Kidney (tissue), 13 donors: ENCODE measurements at regions not wholly inside any gene's neighbourhood (a gene's known extent, or its start where the extent isn't known, plus 50 kb on each side); places are given as distances from the start of the nearest gene placed in this dataset.

Source experiments
- DNase-seq, 5 donors: peaks; one replicate each; pipeline ENCODE4 v3.0.0-alpha.2; 2013 to 2020
- FAIRE-seq: peaks from 2 replicates; lab custom pipeline; 2012; peaks lifted over from hg19 to GRCh38; lab: Jason Lieb, UNC
- H3K27ac ChIP-seq, 2 donors: one replicate each; pipeline ENCODE4 v1.7.0; 2013; ENCODE audit warnings: low read depth in 2 of 2, low read length in 2 of 2, inconsistent platforms in 1 of 2
- H3K27me3 ChIP-seq: one replicate; pipeline ENCODE4 v1.7.1; 2013; ENCODE audit warnings: low read length, inconsistent platforms; ENCODE audit not compliant: control insufficient read depth, insufficient read depth
- H3K36me3 ChIP-seq, 3 donors: one replicate each; pipeline versions ENCODE4 v1.7.0 to v1.7.1; 2013; ENCODE audit warnings: low read length in 3 of 3, control low read depth in 1 of 3, inconsistent platforms in 1 of 3; ENCODE audit not compliant: insufficient read depth in 3 of 3, control insufficient read depth in 2 of 3
- H3K4me1 ChIP-seq, 3 donors: one replicate each; pipeline versions ENCODE4 v1.7.0 to v1.7.1; 2013; ENCODE audit warnings: low read length in 3 of 3, inconsistent platforms in 1 of 3, low read depth in 1 of 3; ENCODE audit not compliant: control insufficient read depth in 2 of 3, insufficient read depth in 2 of 3
- H3K4me3 ChIP-seq, 3 donors: one replicate each; pipeline versions ENCODE4 v1.7.0 to v1.8.1; 2013; ENCODE audit warnings: low read length in 3 of 3, control low read depth in 1 of 3, inconsistent platforms in 1 of 3
- H3K9ac ChIP-seq, 3 donors: one replicate each; pipeline versions ENCODE4 v1.7.0 to v1.7.1; 2013; ENCODE audit warnings: low read length in 3 of 3, control low read depth in 1 of 3, inconsistent platforms in 1 of 3
- H3K9me3 ChIP-seq, 3 donors: one replicate each; pipeline versions ENCODE4 v1.7.0 to v1.7.1; 2013; ENCODE audit warnings: low read length in 3 of 3, control low read depth in 1 of 3, inconsistent platforms in 1 of 3; ENCODE audit not compliant: control insufficient read depth in 2 of 3, insufficient read depth in 1 of 3
- CTCF ChIP-seq: IDR thresholded peaks from 3 replicates; pipeline ENCODE4 v1.5.1; 2012; ENCODE audit warnings: mild to moderate bottlenecking, moderate library complexity, borderline replicate concordance; ENCODE audit not compliant: insufficient read depth; ENCODE audit errors: extremely low read depth
- intact Hi-C: fragments of 100-400 bp; cut with DNase I; formaldehyde crosslinking; loops from one replicate; pipeline ENCODE4 v1.11.1; 2022
- donor health status: control.
- donor health status: control.
- donor health status: control.
- donor health status: control.
- donor health status: control.
- donor health status: DM: yes; HTN: yes; CAD: no.
- donor health status: Normal renal cell carcinoma (clear cell type).

- H3K9ac ChIP-seq, result no peak overlapping the region
- no peak for TF ChIP-seq CTCF
- FAIRE-seq (no peak), DNase-seq (no peak)
- H3K27me3 ChIP-seq, result no peaks in the 10 kb centered on the region
- H3K9me3 ChIP-seq, result no peaks in the 10 kb centered on the region
- intact Hi-C loops, result no loop called here
- H3K4me1 ChIP-seq, result no peaks in the 10 kb centered on the region
- H3K27ac ChIP-seq, result no peak overlapping the region
- H3K4me3 ChIP-seq, result no peak overlapping the region
- H3K36me3 ChIP-seq, result no peaks in the 10 kb centered on the region
Measured at GRCh38 chr3:74173090-74173489, 441.4 kb downstream of the CNTN3 start.

- no peak for FAIRE-seq
- Histone ChIP-seq H3K9ac (no peak overlapping the region), H3K4me1 (no peaks in the 10 kb centered on the region), H3K9me3 (no peaks in the 10 kb centered on the region), H3K36me3 (no peaks in the 10 kb centered on the region), H3K27ac (no peak overlapping the region), H3K27me3 (no peaks in the 10 kb centered on the region), H3K4me3 (no peak overlapping the region)
- DNase-seq, result no peak
- intact Hi-C loops, result no loop called here
- no peak for TF ChIP-seq CTCF
Measured at GRCh38 chr3:74167926-74168325, 446.5 kb downstream of the CNTN3 start.

GRCh38 chr3:74165211-74165610, 449.2 kb downstream of the CNTN3 start:
- no peaks in the 10 kb centered on the region for H3K36me3 ChIP-seq
- H3K9ac ChIP-seq, result no peak overlapping the region
- no peak overlapping the region for H3K4me3 ChIP-seq
- no peaks in the 10 kb centered on the region for H3K9me3 ChIP-seq
- no peaks in the 10 kb centered on the region for H3K27me3 ChIP-seq
- no peaks in the 10 kb centered on the region for H3K4me1 ChIP-seq
- no peak for TF ChIP-seq CTCF
- no peak overlapping the region for H3K27ac ChIP-seq
- intact Hi-C loops, result no loop called here
- DNase-seq, result no peak
- FAIRE-seq, result no peak

GRCh38 chr3:74149466-74149865, 465.0 kb downstream of the CNTN3 start:
- Histone ChIP-seq H3K9me3 (no peaks in the 10 kb centered on the region), H3K9ac (no peak overlapping the region), H3K4me3 (no peak overlapping the region), H3K4me1 (no peaks in the 10 kb centered on the region), H3K27ac (no peak overlapping the region), H3K36me3 (no peaks in the 10 kb centered on the region), H3K27me3 (no peaks in the 10 kb centered on the region)
- FAIRE-seq (no peak), DNase-seq (no peak)
- no peak for TF ChIP-seq CTCF
- intact Hi-C loops, result no loop called here
